ENCODE measurements at regions not wholly inside any gene's neighbourhood (a gene's known extent, or its start where the extent isn't known, plus 50 kb on each side); places are given as distances from the start of the nearest gene placed in this dataset.

- no peak overlapping the region for H2BK15ac ChIP-seq (ENCODE audit: low read depth, low read length)
- H3K4ac ChIP-seq (ENCODE audit: low read depth, low read length): no peak overlapping the region
- H4K91ac ChIP-seq (ENCODE audit: insufficient read length, low read depth, low read length): no peak overlapping the region
- no peak overlapping the region for H2BK120ac ChIP-seq (ENCODE audit: low read depth, low read length, poor library complexity, severe bottlenecking)
- Mint-ChIP-seq H3K4me1 (peaks cover 31 to 32% of the 10 kb centered on the region in 2 experiments), H3K36me3 (ENCODE audit: insufficient read depth in 1 of 3, low read depth in 3 of 3) (peaks cover 0 to 5% (median 5%) of the 10 kb centered on the region in 3 experiments; a peak in 4 of 7 replicates), H3K27ac (peak overlapping the region; percentile 2 to 59 (median 26); a peak in 5 of 7 replicates), H3K9me3 (no peaks in the 10 kb centered on the region), H3K27me3 (ENCODE audit: low read depth) (no peaks in the 10 kb centered on the region), H3K4me3 (no peak overlapping the region; a peak in 1 of 5 replicates)
- no peaks in the 10 kb centered on the region for H3K27me3 ChIP-seq (ENCODE audit: insufficient read depth, low read length)
- H4K20me1 ChIP-seq (ENCODE audit: control insufficient read depth, insufficient read depth, insufficient read length): no peaks in the 10 kb centered on the region
- no peak overlapping the region for H2AK5ac ChIP-seq (ENCODE audit: insufficient read length, low read length)
- no peak overlapping the region for H2BK20ac ChIP-seq (ENCODE audit: low read depth, low read length, poor library complexity, severe bottlenecking)
- no peak overlapping the region for H2AFZ ChIP-seq (ENCODE audit: low read length)
- H4K5ac ChIP-seq (ENCODE audit: insufficient read length, low read depth, low read length): no peak overlapping the region
- no peak overlapping the region for H3K27ac ChIP-seq (ENCODE audit: insufficient read length, low read depth, low read length)
- no peak overlapping the region for H4K8ac ChIP-seq (replicated peaks; ENCODE audit: insufficient read length, low read depth, low read length)
- H3T11ph ChIP-seq (ENCODE audit: low read length): no peak overlapping the region
- H2BK5ac ChIP-seq (ENCODE audit: insufficient read length, low read length): no peak overlapping the region
- H3K14ac ChIP-seq (ENCODE audit: insufficient read depth, low read length): no peak overlapping the region
- no peak overlapping the region for H3K4me2 ChIP-seq (ENCODE audit: insufficient read depth, insufficient read length, low read length)
- H3K23me2 ChIP-seq (ENCODE audit: insufficient read length, low read depth, low read length, poor library complexity, severe bottlenecking): no peaks in the 10 kb centered on the region
- H3K4me1 ChIP-seq (ENCODE audit: insufficient read depth, low read length): peaks cover 7% of the 10 kb centered on the region; the same call in 1 of the 2 replicates
- TF ChIP-seq CTCF (conservative IDR thresholded peaks at IDR 0.05): no peak
- H3K79me1 ChIP-seq (ENCODE audit: insufficient read depth, low read depth, low read length, poor library complexity, severe bottlenecking): no peaks in the 10 kb centered on the region
- no peaks in the 10 kb centered on the region for H3K79me2 ChIP-seq (ENCODE audit: insufficient read depth, low read length)
- WGBS (ENCODE audit: extremely low coverage, insufficient read length, low lambda C conversion rate): no CpG with 5 or more reads among the region's 2 CpGs
- DNase-seq: no peak
- H3K9ac ChIP-seq (ENCODE audit: extremely low read depth, insufficient read length, low read length): no peak overlapping the region
- H3K56ac ChIP-seq (ENCODE audit: insufficient read length, low read depth, low read length): no peak overlapping the region
- H3K9me3 ChIP-seq (ENCODE audit: control insufficient read depth, low read depth, low read length): no peaks in the 10 kb centered on the region
- no peak overlapping the region for H3K18ac ChIP-seq (ENCODE audit: insufficient read length, low read depth, low read length)
- H3K23ac ChIP-seq (ENCODE audit: insufficient read length, low read depth, low read length): no peak overlapping the region
- no peak overlapping the region for H2BK12ac ChIP-seq (ENCODE audit: insufficient read length, low read depth, low read length)
Measured at GRCh38 chr2:180180511-180180910, 173.4 kb upstream of the CWC22 start.

Measured in H9 (cell line).